Nephron (organoid): ENCODE measurements at regions not wholly inside any gene's neighbourhood (a gene's known extent, or its start where the extent isn't known, plus 50 kb on each side); places are given as distances from the start of the nearest gene placed in this dataset.

Experiments used
- H3K27ac Mint-ChIP-seq, 3 experiments: 2 replicates each; pipeline ENCODE4 v1.8.0; 2020; ENCODE audit warnings: mixed read lengths in 3 of 3, mild to moderate bottlenecking in 2 of 3, moderate library complexity in 1 of 3
- H3K27me3 Mint-ChIP-seq: 2 replicates; pipeline ENCODE4 v1.8.0; 2021; ENCODE audit warnings: low read depth, mild to moderate bottlenecking, moderate library complexity, mixed read lengths
- H3K36me3 Mint-ChIP-seq: 2 replicates; pipeline ENCODE4 v1.8.0; 2020; ENCODE audit warnings: low read depth, mixed read lengths
- H3K4me1 Mint-ChIP-seq: 2 replicates; pipeline ENCODE4 v1.8.0; 2020; ENCODE audit warnings: mixed read lengths
- H3K4me3 Mint-ChIP-seq, 3 experiments: 2 replicates each; pipeline ENCODE4 v1.8.0; 2020; ENCODE audit warnings: mild to moderate bottlenecking in 3 of 3, mixed read lengths in 3 of 3, moderate library complexity in 2 of 3
- H3K9me3 Mint-ChIP-seq: 2 replicates; pipeline ENCODE4 v1.8.0; 2020; ENCODE audit warnings: mixed read lengths
- CTCF ChIP-seq, 3 experiments: fragments of 200-600 bp; sonication (generic); IDR thresholded peaks; one replicate each; pipeline ENCODE4 v1.5.0; 2021; ENCODE audit warnings: antibody characterized with exemption in 3 of 3; ENCODE audit not compliant: unreplicated experiment in 3 of 3

- no peaks in the 10 kb centered on the region for H3K36me3 Mint-ChIP-seq
- no peak overlapping the region for H3K4me3 Mint-ChIP-seq
- no peak for TF ChIP-seq CTCF (IDR thresholded peaks at IDR 0.05; ENCODE audit: unreplicated experiment in 3 of 3)
- H3K4me1 Mint-ChIP-seq, result no peaks in the 10 kb centered on the region
- no peaks in the 10 kb centered on the region for H3K9me3 Mint-ChIP-seq
- no peaks in the 10 kb centered on the region for H3K27me3 Mint-ChIP-seq
- H3K27ac Mint-ChIP-seq, result no peak overlapping the region
Observed at GRCh38 chr2:142321706-142322280, 191.0 kb upstream of the LRP1B start.

- H3K36me3 Mint-ChIP-seq, result no peaks in the 10 kb centered on the region
- no peaks in the 10 kb centered on the region for H3K27me3 Mint-ChIP-seq
- H3K4me3 Mint-ChIP-seq, result no peak overlapping the region
- peaks cover 3% of the 10 kb centered on the region for H3K4me1 Mint-ChIP-seq
- H3K9me3 Mint-ChIP-seq, result no peaks in the 10 kb centered on the region
- H3K27ac Mint-ChIP-seq, result no peak overlapping the region
- TF ChIP-seq CTCF (IDR thresholded peaks at IDR 0.05; ENCODE audit: unreplicated experiment in 3 of 3), result no peak
Observed at GRCh38 chr2:142320067-142320466, 189.3 kb upstream of the LRP1B start.

- Mint-ChIP-seq H3K27ac (no peak overlapping the region), H3K9me3 (peaks cover 8% of the 10 kb centered on the region), H3K36me3 (no peaks in the 10 kb centered on the region), H3K27me3 (no peaks in the 10 kb centered on the region), H3K4me1 (peaks cover 5% of the 10 kb centered on the region), H3K4me3 (no peak overlapping the region)
- no peak for TF ChIP-seq CTCF (IDR thresholded peaks at IDR 0.05; ENCODE audit: unreplicated experiment in 3 of 3)
Observed at GRCh38 chr2:142316049-142316448, 185.2 kb upstream of the LRP1B start.

GRCh38 chr2:142315346-142315745, 184.5 kb upstream of the LRP1B start:
- Mint-ChIP-seq H3K9me3 (peaks cover 8% of the 10 kb centered on the region), H3K27me3 (no peaks in the 10 kb centered on the region), H3K4me1 (peaks cover 5% of the 10 kb centered on the region), H3K4me3 (no peak overlapping the region), H3K36me3 (no peaks in the 10 kb centered on the region), H3K27ac (no peak overlapping the region)
- TF ChIP-seq CTCF (IDR thresholded peaks at IDR 0.05; ENCODE audit: unreplicated experiment in 3 of 3), result no peak

GRCh38 chr2:142314164-142314563, 183.3 kb upstream of the LRP1B start:
- TF ChIP-seq CTCF (IDR thresholded peaks at IDR 0.05; ENCODE audit: unreplicated experiment in 3 of 3), result no peak
- H3K27me3 Mint-ChIP-seq, result no peaks in the 10 kb centered on the region

GRCh38 chr2:142310530-142310929, 179.7 kb upstream of the LRP1B start:
- H3K27me3 Mint-ChIP-seq, result no peaks in the 10 kb centered on the region

More at GRCh38 chr2:142314164-142314563, 183.3 kb upstream of the LRP1B start:
- Mint-ChIP-seq H3K27ac (no peak overlapping the region), H3K4me1 (peaks cover 5% of the 10 kb centered on the region), H3K4me3 (no peak overlapping the region), H3K36me3 (peaks cover 4% of the 10 kb centered on the region), H3K9me3 (peaks cover 15% of the 10 kb centered on the region)

More at GRCh38 chr2:142310530-142310929, 179.7 kb upstream of the LRP1B start:
- peaks cover 17% of the 10 kb centered on the region for H3K4me1 Mint-ChIP-seq
- no peak for TF ChIP-seq CTCF (IDR thresholded peaks at IDR 0.05; ENCODE audit: unreplicated experiment in 3 of 3)
- no peak overlapping the region for H3K27ac Mint-ChIP-seq
- H3K36me3 Mint-ChIP-seq, result peaks cover 4% of the 10 kb centered on the region
- H3K9me3 Mint-ChIP-seq, result peaks cover 19% of the 10 kb centered on the region
- H3K4me3 Mint-ChIP-seq, result no peak overlapping the region
